SK-N-SH treated with all-trans-retinoic acid at 6 μM for 48 hours (cell line): ENCODE measurements at regions not wholly inside any gene's neighbourhood (a gene's known extent, or its start where the extent isn't known, plus 50 kb on each side); places are given as distances from the start of the nearest gene placed in this dataset.

Source experiments
- ATAC-seq: fragments of 200-7000 bp; cut with Tn5 transposase; 3 replicates; pipeline ENCODE4 v1.9.1; 2020; ENCODE audit warnings: mild to moderate bottlenecking, moderate library complexity
- ARNTL ChIP-seq: fragments of 450-650 bp; formaldehyde crosslinking; IDR thresholded peaks from 2 replicates; pipeline ENCODE4 v1.5.0; 2020; ENCODE audit warnings: low read depth, mild to moderate bottlenecking, moderate library complexity, borderline replicate concordance
- BACH2 ChIP-seq: fragments of 250-450 bp; sonication (Bioruptor Pico); IDR thresholded peaks from 2 replicates; pipeline ENCODE4 v1.9.0; 2021; ENCODE audit warnings: mild to moderate bottlenecking, borderline replicate concordance
- CSDC2 ChIP-seq: fragments of 250-450 bp; sonication (Bioruptor Pico); IDR thresholded peaks from 2 replicates; pipeline ENCODE4 v1.5.0; 2020; ENCODE audit warnings: mild to moderate bottlenecking, moderate library complexity
- CSRNP3 ChIP-seq: fragments of 250-450 bp; sonication (Bioruptor Pico); IDR thresholded peaks from 2 replicates; pipeline ENCODE4 v1.5.1; 2021; ENCODE audit warnings: mild to moderate bottlenecking, moderate library complexity
- ESRRG ChIP-seq: fragments of 250-450 bp; sonication (Bioruptor Pico); IDR thresholded peaks from 2 replicates; pipeline ENCODE4 v1.6.1; 2021; ENCODE audit warnings: mild to moderate bottlenecking
- GLIS3 ChIP-seq: fragments of 250-450 bp; sonication (Bioruptor Pico); IDR thresholded peaks from 2 replicates; pipeline ENCODE4 v1.5.0; 2020; ENCODE audit warnings: mild to moderate bottlenecking, moderate library complexity
- ISL1 ChIP-seq: fragments of 250-450 bp; sonication (Bioruptor Pico); IDR thresholded peaks from 2 replicates; pipeline ENCODE4 v2.1.2; 2022; ENCODE audit warnings: mild to moderate bottlenecking, moderate library complexity
- OSR1 ChIP-seq: fragments of 250-450 bp; sonication (Bioruptor Pico); IDR thresholded peaks from 2 replicates; pipeline ENCODE4 v1.8.0; 2022; ENCODE audit warnings: moderate library complexity, mild to moderate bottlenecking, inconsistent platforms
- PATZ1 ChIP-seq: fragments of 250-450 bp; sonication (Bioruptor Pico); IDR thresholded peaks from 2 replicates; pipeline ENCODE4 v1.8.0; 2020; ENCODE audit warnings: mild to moderate bottlenecking, moderate library complexity, borderline replicate concordance
- POU6F1 ChIP-seq: fragments of 250-450 bp; sonication (Bioruptor Pico); IDR thresholded peaks from 2 replicates; pipeline ENCODE4 v1.8.0; 2021; ENCODE audit warnings: low read depth, mild to moderate bottlenecking, moderate library complexity, borderline replicate concordance
- PPARA ChIP-seq: fragments of 250-450 bp; sonication (Bioruptor Pico); IDR thresholded peaks from 2 replicates; pipeline ENCODE4 v1.5.0; 2020; ENCODE audit warnings: mild to moderate bottlenecking, borderline replicate concordance
- RARB ChIP-seq: fragments of 250-450 bp; sonication (Bioruptor Pico); IDR thresholded peaks from 2 replicates; pipeline ENCODE4 v1.8.0; 2021; ENCODE audit warnings: mild to moderate bottlenecking, moderate library complexity
- SNAI2 ChIP-seq: fragments of 250-450 bp; sonication (Bioruptor Pico); IDR thresholded peaks from 2 replicates; pipeline ENCODE4 v1.5.0; 2020; ENCODE audit warnings: mild to moderate bottlenecking, moderate library complexity
- TCF4 ChIP-seq: fragments of 250-450 bp; sonication (Bioruptor Pico); IDR thresholded peaks from 2 replicates; pipeline ENCODE4 v1.8.0; 2021; ENCODE audit warnings: mild to moderate bottlenecking, moderate library complexity, borderline replicate concordance
- TOX ChIP-seq: fragments of 250-450 bp; sonication (Bioruptor Pico); IDR thresholded peaks from 2 replicates; pipeline ENCODE4 v1.8.0; 2021; ENCODE audit warnings: mild to moderate bottlenecking, moderate library complexity, borderline replicate concordance
- TSHZ2 ChIP-seq: fragments of 250-450 bp; sonication (Bioruptor Pico); IDR thresholded peaks from 2 replicates; pipeline ENCODE4 v1.5.0; 2020; ENCODE audit warnings: mild to moderate bottlenecking, moderate library complexity
- ZFP3 ChIP-seq: fragments of 250-450 bp; sonication (Bioruptor Pico); IDR thresholded peaks from 2 replicates; pipeline ENCODE4 v1.5.0; 2020; ENCODE audit warnings: mild to moderate bottlenecking, moderate library complexity
- ZFP30 ChIP-seq: fragments of 450-650 bp; formaldehyde crosslinking; IDR thresholded peaks from 2 replicates; pipeline ENCODE4 v1.5.0; 2022; ENCODE audit warnings: mild to moderate bottlenecking, moderate library complexity
- ZNF565 ChIP-seq: fragments of 450-650 bp; formaldehyde crosslinking; conservative IDR thresholded peaks from 2 replicates; pipeline ENCODE4 v1.5.0; 2020; ENCODE audit warnings: low read depth, mild to moderate bottlenecking, moderate library complexity
- ZNF70 ChIP-seq: fragments of 450-650 bp; formaldehyde crosslinking; IDR thresholded peaks from 2 replicates; pipeline ENCODE4 v1.5.0; 2020; ENCODE audit warnings: mild to moderate bottlenecking, moderate library complexity
- ZNF8 ChIP-seq: fragments of 450-650 bp; formaldehyde crosslinking; IDR thresholded peaks from 2 replicates; pipeline ENCODE4 v1.5.0; 2020; ENCODE audit warnings: mild to moderate bottlenecking, moderate library complexity

GRCh38 chr6:2465336-2465735 lies 219.9 kb upstream of the GMDS start:
- no peak for ATAC-seq
- TF ChIP-seq BACH2, result no peak
- TF ChIP-seq ARNTL (CRISPR knock-in tag), result no peak
- TF ChIP-seq ISL1 (CRISPR knock-in tag), result no peak
- TF ChIP-seq TCF4, result no peak
- TF ChIP-seq CSRNP3 (CRISPR knock-in tag), result no peak
- TF ChIP-seq GLIS3 (CRISPR knock-in tag), result no peak
- TF ChIP-seq PATZ1, result no peak
- TF ChIP-seq ESRRG, result no peak

GRCh38 chr6:2464641-2465040 lies 219.2 kb upstream of the GMDS start:
- TF ChIP-seq GLIS3 (CRISPR knock-in tag), result no peak
- no peak for TF ChIP-seq ZFP30 (CRISPR knock-in tag)
- TF ChIP-seq PATZ1, result no peak
- no peak for TF ChIP-seq SNAI2 (CRISPR knock-in tag)
- no peak for TF ChIP-seq RARB
- TF ChIP-seq ZNF565 (CRISPR knock-in tag), result no peak
- TF ChIP-seq PPARA (CRISPR knock-in tag), result no peak
- TF ChIP-seq ZFP3 (CRISPR knock-in tag), result no peak
- no peak for TF ChIP-seq TOX (CRISPR knock-in tag)
- TF ChIP-seq CSDC2 (CRISPR knock-in tag), result no peak
- no peak for TF ChIP-seq OSR1
- no peak for TF ChIP-seq ARNTL (CRISPR knock-in tag)
- no peak for TF ChIP-seq POU6F1 (CRISPR knock-in tag)
- TF ChIP-seq TSHZ2 (CRISPR knock-in tag), result no peak
- TF ChIP-seq ISL1 (CRISPR knock-in tag), result no peak
- ATAC-seq, result no peak

GRCh38 chr6:2462831-2463230 lies 217.4 kb upstream of the GMDS start:
- ATAC-seq, result no peak
- no peak for TF ChIP-seq TOX (CRISPR knock-in tag)
- no peak for TF ChIP-seq RARB
- TF ChIP-seq BACH2, result no peak

- TF ChIP-seq ZNF70 (no peak), ESRRG (no peak), GLIS3 (CRISPR knock-in tag) (no peak), CSDC2 (CRISPR knock-in tag) (no peak), ZNF8 (no peak), TCF4 (no peak)
- ATAC-seq, result no peak
Observed at GRCh38 chr6:2460216-2460745, 214.9 kb upstream of the GMDS start.
